HEK293 (cell line): ENCODE measurements at regions not wholly inside any gene's neighbourhood (a gene's known extent, or its start where the extent isn't known, plus 50 kb on each side); places are given as distances from the start of the nearest gene placed in this dataset.
A peak's percentile ranks its signal among the peaks of the same experiment; 100 is the strongest.

Source experiments
- CTCF ChIA-PET: fragments of 350-600 bp; formaldehyde crosslinking; extraction: SDS; loops from one replicate; lab custom pipeline; 2021; ENCODE audit warnings: antibody characterized with exemption; lab: Yijun Ruan, JAX
- POLR2A ChIA-PET: fragments of 300-600 bp; formaldehyde crosslinking; extraction: SDS; loops from one replicate; lab custom pipeline; 2020; ENCODE audit warnings: antibody characterized with exemption, inconsistent platforms; lab: Yijun Ruan, JAX
- H3K27ac ChIP-seq: fragments of 200-500 bp; sonication (Bioruptor generic); 2 replicates; pipeline ENCODE4 v1.5.1; 2014; ENCODE audit warnings: low read depth, low read length, control low read depth, inconsistent platforms; ENCODE audit errors: extremely low read depth
- H3K36me3 ChIP-seq, 2 experiments: fragments of 200-500 bp in 1 of 2; sonication (Bioruptor generic) in 1 of 2; 1 replicate in 1 of 2; 2 replicates in 1 of 2; pipeline ENCODE4 v1.5.1; 2014 to 2017; ENCODE audit warnings: inconsistent platforms in 2 of 2, low read length in 2 of 2; ENCODE audit not compliant: control insufficient read depth in 2 of 2, insufficient read depth in 1 of 2
- H3K4me1 ChIP-seq: fragments of 200-500 bp; sonication (Bioruptor generic); 2 replicates; pipeline ENCODE4 v1.5.1; 2014; ENCODE audit warnings: mild to moderate bottlenecking, low read length, inconsistent platforms; ENCODE audit not compliant: control insufficient read depth, insufficient read depth
- H3K4me3 ChIP-seq: 2 replicates; pipeline ENCODE4 v1.5.1; 2011; ENCODE audit warnings: low read depth, mild to moderate bottlenecking, control low read depth, low read length, moderate library complexity
- H3K9me3 ChIP-seq: fragments of 200-500 bp; sonication (Bioruptor generic); 2 replicates; pipeline ENCODE4 v1.5.1; 2014; ENCODE audit warnings: low read depth, low read length, inconsistent platforms; ENCODE audit not compliant: control insufficient read depth, insufficient read depth
- HOXC10 ChIP-seq: sonication (generic); formaldehyde crosslinking; IDR thresholded peaks from 2 replicates; pipeline ENCODE4 v1.8.1; 2023; ENCODE audit warnings: mild to moderate bottlenecking, missing genetic modification reagents
- HOXD13 ChIP-seq: sonication (generic); formaldehyde crosslinking; IDR thresholded peaks from 2 replicates; pipeline ENCODE4 v1.8.0; 2022; ENCODE audit warnings: missing genetic modification reagents, borderline replicate concordance
- IKZF3 ChIP-seq: fragments of 450-650 bp; IDR thresholded peaks from 2 replicates; pipeline ENCODE4 v1.5.0; 2018; ENCODE audit warnings: missing biosample characterization, mild to moderate bottlenecking, missing genetic modification characterization, moderate library complexity
- KLF8 ChIP-seq: fragments of 450-650 bp; formaldehyde crosslinking; IDR thresholded peaks from 2 replicates; pipeline ENCODE4 v1.5.1; 2016; ENCODE audit warnings: missing biosample characterization, missing genetic modification characterization
- MZF1 ChIP-seq: fragments of 450-650 bp; formaldehyde crosslinking; IDR thresholded peaks from 2 replicates; pipeline ENCODE4 v1.5.1; 2017; ENCODE audit warnings: missing biosample characterization, missing genetic modification characterization, borderline replicate concordance
- PRDM1 ChIP-seq: fragments of 450-650 bp; formaldehyde crosslinking; IDR thresholded peaks from 2 replicates; pipeline ENCODE4; 2016; ENCODE audit warnings: missing biosample characterization, missing genetic modification characterization
- SALL2 ChIP-seq: fragments of 450-650 bp; formaldehyde crosslinking; IDR thresholded peaks from 2 replicates; pipeline ENCODE4 v1.5.0; 2017; ENCODE audit warnings: missing biosample characterization, mild to moderate bottlenecking, missing genetic modification characterization, borderline replicate concordance
- SCRT2 ChIP-seq: fragments of 450-650 bp; formaldehyde crosslinking; IDR thresholded peaks from 2 replicates; pipeline ENCODE4 v1.5.1; 2016; ENCODE audit warnings: missing biosample characterization, missing genetic modification characterization
- SP7 ChIP-seq: fragments of 450-650 bp; formaldehyde crosslinking; IDR thresholded peaks from 2 replicates; pipeline ENCODE4 v1.5.1; 2016; ENCODE audit warnings: missing biosample characterization, missing genetic modification characterization
- ZBTB21 ChIP-seq: fragments of 450-650 bp; formaldehyde crosslinking; IDR thresholded peaks from 2 replicates; pipeline ENCODE4 v1.5.1; 2017; ENCODE audit warnings: missing biosample characterization, missing genetic modification characterization
- ZFHX2 ChIP-seq: fragments of 450-650 bp; formaldehyde crosslinking; conservative IDR thresholded peaks from 2 replicates; pipeline ENCODE4 v1.5.1; 2016; ENCODE audit warnings: missing biosample characterization, missing genetic modification characterization
- ZNF140 ChIP-seq: fragments of 450-650 bp; formaldehyde crosslinking; IDR thresholded peaks from 2 replicates; pipeline ENCODE4 v1.5.1; 2016; ENCODE audit warnings: missing biosample characterization, missing genetic modification characterization
- ZNF157 ChIP-seq: fragments of 450-650 bp; formaldehyde crosslinking; IDR thresholded peaks from 2 replicates; pipeline ENCODE4 v1.5.1; 2016; ENCODE audit warnings: missing biosample characterization, missing genetic modification characterization
- ZNF184 ChIP-seq: fragments of 450-650 bp; IDR thresholded peaks from 2 replicates; pipeline ENCODE4 v1.5.1; 2018; ENCODE audit warnings: missing biosample characterization, mild to moderate bottlenecking, missing genetic modification characterization
- ZNF19 ChIP-seq: fragments of 450-650 bp; formaldehyde crosslinking; IDR thresholded peaks from 2 replicates; pipeline ENCODE4; 2016; ENCODE audit warnings: missing biosample characterization, missing genetic modification characterization, low read depth
- ZNF202 ChIP-seq: fragments of 450-650 bp; formaldehyde crosslinking; IDR thresholded peaks from 2 replicates; pipeline ENCODE4 v1.5.1; 2016; ENCODE audit warnings: missing biosample characterization, missing genetic modification characterization, borderline replicate concordance
- ZNF214 ChIP-seq: fragments of 450-650 bp; formaldehyde crosslinking; IDR thresholded peaks from 2 replicates; pipeline ENCODE4 v1.5.1; 2017; ENCODE audit warnings: missing biosample characterization, mild to moderate bottlenecking, missing genetic modification characterization, borderline replicate concordance
- ZNF24 ChIP-seq: fragments of 450-650 bp; formaldehyde crosslinking; IDR thresholded peaks from 2 replicates; pipeline ENCODE4 v1.5.1; 2016; ENCODE audit warnings: missing biosample characterization, missing genetic modification characterization
- ZNF248 ChIP-seq: fragments of 450-650 bp; formaldehyde crosslinking; IDR thresholded peaks from 2 replicates; pipeline ENCODE4 v1.5.1; 2017; ENCODE audit warnings: missing biosample characterization, missing genetic modification characterization
- ZNF324 ChIP-seq: fragments of 450-650 bp; formaldehyde crosslinking; IDR thresholded peaks from 2 replicates; pipeline ENCODE4 v1.5.1; 2016; ENCODE audit warnings: missing biosample characterization, missing genetic modification characterization
- ZNF341 ChIP-seq: fragments of 450-650 bp; formaldehyde crosslinking; IDR thresholded peaks from 2 replicates; pipeline ENCODE4; 2016; ENCODE audit warnings: low read depth, missing biosample characterization, missing genetic modification characterization
- ZNF433 ChIP-seq: fragments of 450-650 bp; formaldehyde crosslinking; IDR thresholded peaks from 2 replicates; pipeline ENCODE4 v1.5.1; 2016; ENCODE audit warnings: missing biosample characterization, missing genetic modification characterization, low read depth
- ZNF473 ChIP-seq: fragments of 450-650 bp; formaldehyde crosslinking; IDR thresholded peaks from 2 replicates; pipeline ENCODE4 v1.5.1; 2017; ENCODE audit warnings: missing biosample characterization, missing genetic modification characterization
- ZNF501 ChIP-seq: fragments of 450-650 bp; formaldehyde crosslinking; IDR thresholded peaks from 2 replicates; pipeline ENCODE4 v1.5.1; 2016; ENCODE audit warnings: missing biosample characterization, missing genetic modification characterization
- ZNF514 ChIP-seq: fragments of 450-650 bp; formaldehyde crosslinking; IDR thresholded peaks from 2 replicates; pipeline ENCODE4 v1.5.1; 2016; ENCODE audit warnings: missing biosample characterization, missing genetic modification characterization
- ZNF521 ChIP-seq: fragments of 450-650 bp; formaldehyde crosslinking; IDR thresholded peaks from 2 replicates; pipeline ENCODE4 v1.5.1; 2017; ENCODE audit warnings: missing biosample characterization, mild to moderate bottlenecking, missing genetic modification characterization
- ZNF544 ChIP-seq: fragments of 450-650 bp; formaldehyde crosslinking; IDR thresholded peaks from 2 replicates; pipeline ENCODE4 v1.5.0; 2017; ENCODE audit warnings: missing biosample characterization, missing genetic modification characterization
- ZNF600 ChIP-seq: fragments of 450-650 bp; formaldehyde crosslinking; IDR thresholded peaks from 2 replicates; pipeline ENCODE4 v1.5.1; 2016; ENCODE audit warnings: missing biosample characterization, missing genetic modification characterization
- ZNF610 ChIP-seq: fragments of 450-650 bp; formaldehyde crosslinking; IDR thresholded peaks from 2 replicates; pipeline ENCODE4 v1.5.1; 2016; ENCODE audit warnings: missing biosample characterization, missing genetic modification characterization, borderline replicate concordance
- ZNF664 ChIP-seq: fragments of 450-650 bp; formaldehyde crosslinking; IDR thresholded peaks from 2 replicates; pipeline ENCODE4 v1.5.1; 2016; ENCODE audit warnings: missing biosample characterization, missing genetic modification characterization
- ZNF677 ChIP-seq: fragments of 450-650 bp; IDR thresholded peaks from 2 replicates; pipeline ENCODE4 v1.5.0; 2018; ENCODE audit warnings: missing biosample characterization, mild to moderate bottlenecking, missing genetic modification characterization, moderate library complexity
- ZNF707 ChIP-seq: fragments of 450-650 bp; formaldehyde crosslinking; IDR thresholded peaks from 2 replicates; pipeline ENCODE4 v1.5.1; 2016; ENCODE audit warnings: missing biosample characterization, missing genetic modification characterization
- ZNF777 ChIP-seq: fragments of 450-650 bp; formaldehyde crosslinking; IDR thresholded peaks from 2 replicates; pipeline ENCODE4 v1.5.1; 2017; ENCODE audit warnings: missing biosample characterization, missing genetic modification characterization, borderline replicate concordance
- ZSCAN23 ChIP-seq: fragments of 450-650 bp; formaldehyde crosslinking; IDR thresholded peaks from 2 replicates; pipeline ENCODE4 v1.5.1; 2016; ENCODE audit warnings: missing biosample characterization, missing genetic modification characterization
- TF ChIP-seq, protein P1 (sequence below): fragments of 450-650 bp; formaldehyde crosslinking; IDR thresholded peaks from 2 replicates; pipeline ENCODE4 v1.5.1; 2016; ENCODE audit warnings: missing biosample characterization, missing genetic modification characterization, low read depth
- TF ChIP-seq, protein P2 (sequence below): fragments of 450-650 bp; formaldehyde crosslinking; IDR thresholded peaks from 2 replicates; pipeline ENCODE4 v1.5.1; 2016; ENCODE audit warnings: missing biosample characterization, missing genetic modification characterization

DNA sequence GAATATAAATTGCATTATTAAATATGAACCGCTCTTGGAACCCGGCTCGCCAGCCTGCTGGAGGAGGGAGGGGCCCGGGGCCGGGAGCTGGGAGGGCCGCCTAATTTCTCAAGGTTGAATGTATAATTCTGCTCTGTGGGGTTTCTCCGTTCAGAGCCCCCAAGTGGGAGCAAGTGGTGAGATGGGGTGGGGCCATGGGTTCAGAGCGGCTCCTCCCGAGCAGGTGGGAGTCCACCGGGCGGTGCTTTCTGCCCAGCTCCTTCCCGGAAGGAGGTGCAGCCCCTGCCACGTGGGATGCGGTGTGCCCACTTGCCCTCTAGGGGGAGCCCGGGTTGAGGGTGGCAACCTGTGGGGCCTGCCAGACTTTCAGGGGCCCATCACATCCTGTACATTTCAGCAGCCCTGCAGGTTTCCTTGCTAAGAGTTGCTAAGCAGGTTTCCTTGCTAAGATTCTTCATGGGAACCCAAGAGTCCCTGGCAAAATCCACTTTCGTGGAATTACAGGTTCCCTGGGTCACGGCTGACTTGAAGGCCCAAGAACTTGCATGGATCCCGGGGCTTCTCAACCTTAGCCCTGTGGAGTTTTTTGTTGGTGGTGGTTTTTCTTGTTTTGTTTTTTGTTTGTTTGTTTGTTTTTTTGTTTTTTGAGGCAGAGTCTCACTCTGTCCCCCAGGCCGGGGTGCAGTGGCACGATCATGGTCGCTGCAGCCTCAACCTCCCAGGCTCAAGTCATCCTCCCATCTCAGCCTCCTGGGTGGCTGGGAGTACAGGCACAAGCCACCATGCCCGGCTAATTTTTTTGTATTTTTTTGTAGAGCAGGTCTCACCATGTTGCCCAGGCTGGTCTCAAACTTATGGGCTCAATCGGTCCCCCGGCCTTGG is 196.7 kb upstream of the GSE1 start:
- H3K27ac ChIP-seq: no peak overlapping the region
- TF ChIP-seq ZNF341 (tag by site-specific recombination) (peak; percentile 65; the same call in 1 of the 2 replicates), PRDM1 (tag by site-specific recombination) (no peak), ZNF677 (no peak), ZNF600 (peak; percentile 28; the same call in 1 of the 2 replicates), ZBTB21 (no peak), SP7 (no peak), ZNF140 (tag by site-specific recombination) (no peak), ZNF707 (tag by site-specific recombination) (no peak), ZNF544 (no peak), HOXD13 (CRISPR knock-in tag) (no peak), ZNF433 (tag by site-specific recombination) (no peak), ZNF214 (no peak), SCRT2 (peak; percentile 99), ZNF610 (tag by site-specific recombination) (no peak), ZNF24 (tag by site-specific recombination) (no peak), ZNF473 (tag by site-specific recombination) (no peak), MZF1 (tag by site-specific recombination) (no peak), ZNF324 (tag by site-specific recombination) (no peak), ZFHX2 (tag by site-specific recombination) (peak; percentile 20; the same call in 1 of the 2 replicates), KLF8 (tag by site-specific recombination) (peak; percentile 28; the same call in 1 of the 2 replicates), ZNF157 (no peak), ZNF514 (tag by site-specific recombination) (no peak), ZNF664 (tag by site-specific recombination) (no peak), ZNF184 (tag by site-specific recombination) (no peak), IKZF3 (tag by site-specific recombination) (no peak; the same call in 1 of the 2 replicates), SALL2 (tag by site-specific recombination) (no peak), ZNF202 (tag by site-specific recombination) (no peak), ZNF19 (tag by site-specific recombination) (no peak), HOXC10 (CRISPR knock-in tag) (no peak), ZNF777 (tag by site-specific recombination) (no peak), ZNF521 (tag by site-specific recombination) (no peak), ZNF501 (tag by site-specific recombination) (no peak), ZNF248 (tag by site-specific recombination) (no peak), ZSCAN23 (no peak)
- TF ChIP-seq, protein P1, sequence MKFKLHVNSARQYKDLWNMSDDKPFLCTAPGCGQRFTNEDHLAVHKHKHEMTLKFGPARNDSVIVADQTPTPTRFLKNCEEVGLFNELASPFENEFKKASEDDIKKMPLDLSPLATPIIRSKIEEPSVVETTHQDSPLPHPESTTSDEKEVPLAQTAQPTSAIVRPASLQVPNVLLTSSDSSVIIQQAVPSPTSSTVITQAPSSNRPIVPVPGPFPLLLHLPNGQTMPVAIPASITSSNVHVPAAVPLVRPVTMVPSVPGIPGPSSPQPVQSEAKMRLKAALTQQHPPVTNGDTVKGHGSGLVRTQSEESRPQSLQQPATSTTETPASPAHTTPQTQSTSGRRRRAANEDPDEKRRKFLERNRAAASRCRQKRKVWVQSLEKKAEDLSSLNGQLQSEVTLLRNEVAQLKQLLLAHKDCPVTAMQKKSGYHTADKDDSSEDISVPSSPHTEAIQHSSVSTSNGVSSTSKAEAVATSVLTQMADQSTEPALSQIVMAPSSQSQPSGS (tag by site-specific recombination): no peak
- TF ChIP-seq, protein P2, sequence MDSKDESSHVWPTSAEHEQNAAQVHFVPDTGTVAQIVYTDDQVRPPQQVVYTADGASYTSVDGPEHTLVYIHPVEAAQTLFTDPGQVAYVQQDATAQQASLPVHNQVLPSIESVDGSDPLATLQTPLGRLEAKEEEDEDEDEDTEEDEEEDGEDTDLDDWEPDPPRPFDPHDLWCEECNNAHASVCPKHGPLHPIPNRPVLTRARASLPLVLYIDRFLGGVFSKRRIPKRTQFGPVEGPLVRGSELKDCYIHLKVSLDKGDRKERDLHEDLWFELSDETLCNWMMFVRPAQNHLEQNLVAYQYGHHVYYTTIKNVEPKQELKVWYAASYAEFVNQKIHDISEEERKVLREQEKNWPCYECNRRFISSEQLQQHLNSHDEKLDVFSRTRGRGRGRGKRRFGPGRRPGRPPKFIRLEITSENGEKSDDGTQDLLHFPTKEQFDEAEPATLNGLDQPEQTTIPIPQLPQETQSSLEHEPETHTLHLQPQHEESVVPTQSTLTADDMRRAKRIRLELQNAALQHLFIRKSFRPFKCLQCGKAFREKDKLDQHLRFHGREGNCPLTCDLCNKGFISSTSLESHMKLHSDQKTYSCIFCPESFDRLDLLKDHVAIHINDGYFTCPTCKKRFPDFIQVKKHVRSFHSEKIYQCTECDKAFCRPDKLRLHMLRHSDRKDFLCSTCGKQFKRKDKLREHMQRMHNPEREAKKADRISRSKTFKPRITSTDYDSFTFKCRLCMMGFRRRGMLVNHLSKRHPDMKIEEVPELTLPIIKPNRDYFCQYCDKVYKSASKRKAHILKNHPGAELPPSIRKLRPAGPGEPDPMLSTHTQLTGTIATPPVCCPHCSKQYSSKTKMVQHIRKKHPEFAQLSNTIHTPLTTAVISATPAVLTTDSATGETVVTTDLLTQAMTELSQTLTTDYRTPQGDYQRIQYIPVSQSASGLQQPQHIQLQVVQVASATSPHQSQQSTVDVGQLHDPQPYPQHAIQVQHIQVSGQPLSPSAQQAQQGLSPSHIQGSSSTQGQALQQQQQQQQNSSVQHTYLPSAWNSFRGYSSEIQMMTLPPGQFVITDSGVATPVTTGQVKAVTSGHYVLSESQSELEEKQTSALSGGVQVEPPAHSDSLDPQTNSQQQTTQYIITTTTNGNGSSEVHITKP: no peak

More for the DNA sequence above, 196.7 kb upstream of the GSE1 start:
- CTCF ChIA-PET: interaction anchor here (0.6 to 1.2 kb wide), 22 partner anchors 12 to 301 kb away, joined by 3 to 12 read pairs (median 4); no protein-coding TSS in a partner anchor
- Histone ChIP-seq H3K4me3 (no peak overlapping the region), H3K36me3 (no peaks in the 10 kb centered on the region), H3K9me3 (no peaks in the 10 kb centered on the region), H3K4me1 (no peaks in the 10 kb centered on the region)
- POLR2A ChIA-PET: no interaction called here
